K562 (cell line): ENCODE measurements at regions not wholly inside any gene's neighbourhood (a gene's known extent, or its start where the extent isn't known, plus 50 kb on each side); places are given as distances from the start of the nearest gene placed in this dataset.

Source experiments
- ATAC-seq: fragments of 200-7000 bp; cut with Tn5 transposase; 3 replicates; pipeline ENCODE4 v1.9.1; 2020; ENCODE audit warnings: moderate library complexity
- BruUV-seq: library from RNA; stranded (reverse); fragments of 400-500 nt; replicated peaks from 2 replicates; lab custom pipeline; 2021; lab: Mats Ljungman, UMichigan
- CTCF ChIA-PET: fragments of 300-600 bp; formaldehyde crosslinking; extraction: SDS; loops from one replicate; lab custom pipeline; 2021; ENCODE audit warnings: low intra/inter-chr PET ratio; lab: Yijun Ruan, JAX
- POLR2A ChIA-PET: fragments of 300-600, 350-650 bp; sonication (Branson Sonifier 250); formaldehyde crosslinking; extraction: SDS; loops from one replicate; lab custom pipeline; 2021; ENCODE audit warnings: antibody characterized with exemption, inconsistent platforms; lab: Yijun Ruan, JAX
- DNase-seq, 4 experiments: peaks; one replicate each; pipeline versions ENCODE4 v3.0.0 to v3.0.0-alpha.2; 2011 to 2018; ENCODE audit warnings: low spot score in 3 of 4, mixed read lengths in 3 of 4; ENCODE audit errors: extremely low read depth in 1 of 4
- FAIRE-seq: peaks from 2 replicates; lab custom pipeline; 2011; peaks lifted over from hg19 to GRCh38; lab: Jason Lieb, UNC
- H2AFZ ChIP-seq: 2 replicates; pipeline ENCODE4 v1.6.0; 2011; ENCODE audit warnings: low read depth, low read length, control low read depth, inconsistent platforms
- H3K27ac ChIP-seq: fragments of 200-600 bp; 3 replicates; pipeline ENCODE4 v1.8.0; 2011; ENCODE audit warnings: low read depth, mild to moderate bottlenecking, control low read depth, inconsistent platforms, low read length, moderate library complexity, mixed read lengths; ENCODE audit errors: extremely low read depth
- H3K27me3 ChIP-seq, 2 experiments: fragments of 300-600 bp in 1 of 2; 2 replicates in 1 of 2; 3 replicates in 1 of 2; pipeline versions ENCODE4 v1.6.0 to v1.8.0; 2011; ENCODE audit warnings: inconsistent platforms in 2 of 2, low read length in 2 of 2, mild to moderate bottlenecking in 1 of 2, mixed read lengths in 1 of 2, moderate library complexity in 1 of 2; ENCODE audit not compliant: control insufficient read depth in 2 of 2, insufficient read depth in 2 of 2
- H3K36me3 ChIP-seq: fragments of 300-600 bp; 3 replicates; pipeline ENCODE4 v1.8.0; 2011; ENCODE audit warnings: mild to moderate bottlenecking, low read length, inconsistent platforms; ENCODE audit not compliant: control insufficient read depth, insufficient read depth
- H3K4me1 ChIP-seq, 2 experiments: fragments of 200-600 bp in 1 of 2; replicated peaks in 1 of 2; 2 replicates in 1 of 2; 3 replicates in 1 of 2; pipeline versions ENCODE4 v1.5.1 to v1.8.0; 2011; ENCODE audit warnings: inconsistent platforms in 2 of 2, low read length in 2 of 2, mild to moderate bottlenecking in 1 of 2, mixed read lengths in 1 of 2, moderate library complexity in 1 of 2; ENCODE audit not compliant: control insufficient read depth in 2 of 2, insufficient read depth in 2 of 2
- H3K4me2 ChIP-seq: 2 replicates; pipeline ENCODE4 v1.6.1; 2011; ENCODE audit warnings: low read length, control low read depth, inconsistent platforms, mixed read lengths; ENCODE audit not compliant: insufficient read depth
- H3K4me3 ChIP-seq: fragments of 200-600 bp; sonication (generic), shearing (Covaris generic); 2 replicates; pipeline ENCODE4 v1.5.1; 2016; ENCODE audit warnings: control low read depth, inconsistent platforms
- H3K79me2 ChIP-seq: fragments of 200-600 bp; 3 replicates; pipeline ENCODE4 v1.8.0; 2011; ENCODE audit warnings: low read length, inconsistent platforms; ENCODE audit not compliant: control insufficient read depth, insufficient read depth
- H3K9ac ChIP-seq, 2 experiments: 2 replicates each; pipeline versions ENCODE4 v1.6.0 to v1.6.1; 2011; ENCODE audit warnings: low read depth in 2 of 2, low read length in 2 of 2, control low read depth in 1 of 2, inconsistent platforms in 1 of 2, mild to moderate bottlenecking in 1 of 2, mixed read lengths in 1 of 2; ENCODE audit not compliant: insufficient read depth in 1 of 2
- H3K9me1 ChIP-seq: one replicate; pipeline ENCODE4 v1.6.0; 2011; ENCODE audit warnings: inconsistent platforms, mild to moderate bottlenecking, low read length, moderate library complexity; ENCODE audit not compliant: control insufficient read depth, insufficient read depth
- H3K9me3 ChIP-seq: replicated peaks from 2 replicates; pipeline ENCODE4 v1.5.1; 2011; ENCODE audit warnings: low read depth, low read length, inconsistent platforms; ENCODE audit not compliant: control insufficient read depth, insufficient read depth
- H4K20me1 ChIP-seq: replicated peaks from 2 replicates; pipeline ENCODE4 v1.6.1; 2011; ENCODE audit warnings: low read length, inconsistent platforms, mixed read lengths; ENCODE audit not compliant: control insufficient read depth, insufficient read depth
- BRF2 ChIP-seq: IDR thresholded peaks from 3 replicates; pipeline ENCODE4 v1.6.1; 2011; ENCODE audit warnings: borderline replicate concordance, mild to moderate bottlenecking; ENCODE audit not compliant: insufficient read length, insufficient read depth
- CREB3L1 ChIP-seq: fragments of 450-650 bp; IDR thresholded peaks from 2 replicates; pipeline ENCODE4 v1.6.1; 2014; ENCODE audit warnings: low read depth, mild to moderate bottlenecking, moderate library complexity, borderline replicate concordance
- CUX1 ChIP-seq: fragments of 200-800 bp; sonication (Bioruptor generic); IDR thresholded peaks from 2 replicates; pipeline ENCODE4 v1.6.1; 2016; ENCODE audit warnings: missing genetic modification characterization, missing compliant biosample characterization
- MTF1 ChIP-seq: fragments of 250-450 bp; sonication (Bioruptor Pico); IDR thresholded peaks from 2 replicates; pipeline ENCODE4 v1.9.0; 2021; ENCODE audit warnings: moderate library complexity, mild to moderate bottlenecking, inconsistent platforms, borderline replicate concordance
- RBFOX2 ChIP-seq: fragments of 200-400 bp; formaldehyde crosslinking; IDR thresholded peaks from 2 replicates; pipeline ENCODE4 v1.6.1; 2017; ENCODE audit warnings: low read depth, mild to moderate bottlenecking, low read length, moderate library complexity
- RFX1 ChIP-seq: fragments of 450-650 bp; IDR thresholded peaks from 2 replicates; pipeline ENCODE4 v1.6.1; 2016; ENCODE audit warnings: mild to moderate bottlenecking, moderate library complexity
- WGBS: fragments of 100-300 bp; shearing (Covaris generic); methylation state at CpG from one replicate; pipeline ENCODE4 v1.1.6; 2016; ENCODE audit warnings: low coverage, mixed read lengths; ENCODE audit not compliant: insufficient coverage; ENCODE audit errors: missing lambda C conversion rate; 5-methylcytosine and 5-hydroxymethylcytosine counted together
- in situ Hi-C: fragments of 300-500 bp; cut with MboI; formaldehyde crosslinking; loops from 4 replicates; pipeline ENCODE4 v1.15.0; 2018; ENCODE audit warnings: inconsistent platforms, mixed read lengths
- intact Hi-C: fragments of 100-400 bp; cut with micrococcal nuclease; formaldehyde crosslinking; loops from 2 replicates; pipeline ENCODE4 v1.14.2; 2022
- TF ChIP-seq, protein P1 (sequence below): fragments of 450-650 bp; IDR thresholded peaks from 2 replicates; pipeline ENCODE4 v1.6.1; 2016; ENCODE audit warnings: antibody characterized with exemption

- no peaks in the 10 kb centered on the region for H3K9me1 ChIP-seq
- intact Hi-C loops: no loop called here
These were observed 536.5 kb upstream of the ZNF462 start for GRCh38 chr9:106326493-106326892.

More at GRCh38 chr9:106326493-106326892, 536.5 kb upstream of the ZNF462 start:
- Histone ChIP-seq H3K27me3 (no peaks in the 10 kb centered on the region), H4K20me1 (no peaks in the 10 kb centered on the region), H2AFZ (no peak overlapping the region), H3K9me3 (no peaks in the 10 kb centered on the region), H3K4me1 (no peaks in the 10 kb centered on the region), H3K4me2 (no peak overlapping the region), H3K36me3 (no peaks in the 10 kb centered on the region), H3K79me2 (no peaks in the 10 kb centered on the region), H3K27ac (no peak overlapping the region), H3K4me3 (no peak overlapping the region)
- BruUV-seq: no TSS peak
- POLR2A ChIA-PET: interaction anchor here (0.6 kb wide), 1 partner anchor 350 kb away, joined by 3 read pairs; no protein-coding TSS in a partner anchor
- CTCF ChIA-PET: no interaction called here
- no peak for ATAC-seq
- no peak for FAIRE-seq
- in situ Hi-C loops: no loop called here
- TF ChIP-seq, protein P1, sequence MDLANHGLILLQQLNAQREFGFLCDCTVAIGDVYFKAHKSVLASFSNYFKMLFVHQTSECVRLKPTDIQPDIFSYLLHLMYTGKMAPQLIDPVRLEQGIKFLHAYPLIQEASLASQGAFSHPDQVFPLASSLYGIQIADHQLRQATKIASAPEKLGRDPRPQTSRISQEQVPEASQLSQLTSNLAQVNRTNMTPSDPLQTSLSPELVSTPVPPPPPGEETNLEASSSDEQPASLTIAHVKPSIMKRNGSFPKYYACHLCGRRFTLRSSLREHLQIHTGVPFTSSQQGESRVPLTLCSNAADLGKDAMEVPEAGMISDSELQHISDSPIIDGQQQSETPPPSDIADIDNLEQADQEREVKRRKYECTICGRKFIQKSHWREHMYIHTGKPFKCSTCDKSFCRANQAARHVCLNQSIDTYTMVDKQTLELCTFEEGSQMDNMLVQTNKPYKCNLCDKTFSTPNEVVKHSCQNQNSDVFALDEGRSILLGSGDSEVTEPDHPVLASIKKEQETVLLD: no peak
- TF ChIP-seq CUX1 (CRISPR knock-in tag) (no peak), CREB3L1 (no peak), BRF2 (no peak), RFX1 (no peak), MTF1 (CRISPR knock-in tag) (no peak), RBFOX2 (no peak)
- TF ChIP-seq, all 486 proteins: peak for 0
- no peak for DNase-seq
- no peak overlapping the region for H3K9ac ChIP-seq
- WGBS: 0% methylated on average over 4 of the region's 4 CpGs
